ENCODE measurements at regions not wholly inside any gene's neighbourhood (a gene's known extent, or its start where the extent isn't known, plus 50 kb on each side); places are given as distances from the start of the nearest gene placed in this dataset.

GRCh38 chr4:126776361-126776760 lies 856.4 kb upstream of the INTU start:
- TF ChIP-seq CTCF (IDR thresholded peaks at IDR 0.05; ENCODE audit: insufficient read depth, low read depth, low read length) (no peak), EZH2 (IDR thresholded peaks at IDR 0.05; ENCODE audit: insufficient read depth, low read length) (no peak)
